HEK293 (cell line): ENCODE measurements at regions not wholly inside any gene's neighbourhood (a gene's known extent, or its start where the extent isn't known, plus 50 kb on each side); places are given as distances from the start of the nearest gene placed in this dataset.
A peak's percentile ranks its signal among the peaks of the same experiment; 100 is the strongest.

ENCODE experiments used
- CTCF ChIA-PET: fragments of 350-600 bp; formaldehyde crosslinking; extraction: SDS; loops from one replicate; lab custom pipeline; 2021; ENCODE audit warnings: antibody characterized with exemption; lab: Yijun Ruan, JAX
- POLR2A ChIA-PET: fragments of 300-600 bp; formaldehyde crosslinking; extraction: SDS; loops from one replicate; lab custom pipeline; 2020; ENCODE audit warnings: antibody characterized with exemption, inconsistent platforms; lab: Yijun Ruan, JAX
- H3K27ac ChIP-seq: fragments of 200-500 bp; sonication (Bioruptor generic); 2 replicates; pipeline ENCODE4 v1.5.1; 2014; ENCODE audit warnings: low read depth, low read length, control low read depth, inconsistent platforms; ENCODE audit errors: extremely low read depth
- H3K36me3 ChIP-seq, 2 experiments: fragments of 200-500 bp in 1 of 2; sonication (Bioruptor generic) in 1 of 2; 1 replicate in 1 of 2; 2 replicates in 1 of 2; pipeline ENCODE4 v1.5.1; 2014 to 2017; ENCODE audit warnings: inconsistent platforms in 2 of 2, low read length in 2 of 2; ENCODE audit not compliant: control insufficient read depth in 2 of 2, insufficient read depth in 1 of 2
- H3K4me1 ChIP-seq: fragments of 200-500 bp; sonication (Bioruptor generic); 2 replicates; pipeline ENCODE4 v1.5.1; 2014; ENCODE audit warnings: mild to moderate bottlenecking, low read length, inconsistent platforms; ENCODE audit not compliant: control insufficient read depth, insufficient read depth
- H3K4me3 ChIP-seq: 2 replicates; pipeline ENCODE4 v1.5.1; 2011; ENCODE audit warnings: low read depth, mild to moderate bottlenecking, control low read depth, low read length, moderate library complexity
- H3K9me3 ChIP-seq: fragments of 200-500 bp; sonication (Bioruptor generic); 2 replicates; pipeline ENCODE4 v1.5.1; 2014; ENCODE audit warnings: low read depth, low read length, inconsistent platforms; ENCODE audit not compliant: control insufficient read depth, insufficient read depth
- GLIS2 ChIP-seq: fragments of 450-650 bp; formaldehyde crosslinking; IDR thresholded peaks from 2 replicates; pipeline ENCODE4 v1.5.1; 2016; ENCODE audit warnings: missing biosample characterization, missing genetic modification characterization
- HOXC10 ChIP-seq: sonication (generic); formaldehyde crosslinking; IDR thresholded peaks from 2 replicates; pipeline ENCODE4 v1.8.1; 2023; ENCODE audit warnings: mild to moderate bottlenecking, missing genetic modification reagents
- SETDB1 ChIP-seq: IDR thresholded peaks from one replicate; pipeline ENCODE4 v1.6.1; 2017; ENCODE audit warnings: mild to moderate bottlenecking, low read length, moderate library complexity, mixed read lengths; ENCODE audit not compliant: insufficient read length
- SP3 ChIP-seq: fragments of 450-650 bp; formaldehyde crosslinking; IDR thresholded peaks from 2 replicates; pipeline ENCODE4 v1.5.1; 2016; ENCODE audit warnings: missing biosample characterization, missing genetic modification characterization
- SP7 ChIP-seq: fragments of 450-650 bp; formaldehyde crosslinking; IDR thresholded peaks from 2 replicates; pipeline ENCODE4 v1.5.1; 2016; ENCODE audit warnings: missing biosample characterization, missing genetic modification characterization
- TRIM28 ChIP-seq: IDR thresholded peaks from 2 replicates; pipeline ENCODE4 v1.6.1; 2011; ENCODE audit warnings: low read length, control low read depth, borderline replicate concordance
- ZBTB20 ChIP-seq: fragments of 450-650 bp; formaldehyde crosslinking; IDR thresholded peaks from 2 replicates; pipeline ENCODE4 v1.5.1; 2016; ENCODE audit warnings: missing biosample characterization, missing genetic modification characterization
- ZNF558 ChIP-seq: fragments of 450-650 bp; formaldehyde crosslinking; IDR thresholded peaks from 2 replicates; pipeline ENCODE4 v1.5.1; 2016; ENCODE audit warnings: missing biosample characterization, missing genetic modification characterization
- ZNF600 ChIP-seq: fragments of 450-650 bp; formaldehyde crosslinking; IDR thresholded peaks from 2 replicates; pipeline ENCODE4 v1.5.1; 2016; ENCODE audit warnings: missing biosample characterization, missing genetic modification characterization
- ZNF626 ChIP-seq: fragments of 450-650 bp; sonication (Bioruptor Pico); formaldehyde crosslinking; IDR thresholded peaks from 2 replicates; pipeline ENCODE4 v1.5.1; 2018; ENCODE audit warnings: missing biosample characterization, missing genetic modification characterization, inconsistent platforms
- ZNF677 ChIP-seq: fragments of 450-650 bp; IDR thresholded peaks from 2 replicates; pipeline ENCODE4 v1.5.0; 2018; ENCODE audit warnings: missing biosample characterization, mild to moderate bottlenecking, missing genetic modification characterization, moderate library complexity
- TF ChIP-seq, protein P1 (sequence below): fragments of 450-650 bp; formaldehyde crosslinking; IDR thresholded peaks from 2 replicates; pipeline ENCODE4 v1.5.1; 2017; ENCODE audit warnings: missing biosample characterization, mild to moderate bottlenecking, missing genetic modification characterization, moderate library complexity
- TF ChIP-seq, protein P2 (sequence below): fragments of 450-650 bp; formaldehyde crosslinking; IDR thresholded peaks from 2 replicates; pipeline ENCODE4 v1.5.1; 2016; ENCODE audit warnings: missing biosample characterization, missing genetic modification characterization, borderline replicate concordance
- TF ChIP-seq, protein P3 (sequence below): fragments of 450-650 bp; formaldehyde crosslinking; IDR thresholded peaks from 2 replicates; pipeline ENCODE4 v1.5.1; 2016; ENCODE audit warnings: missing biosample characterization, missing genetic modification characterization
- TF ChIP-seq, protein P4 (sequence below): fragments of 450-650 bp; formaldehyde crosslinking; IDR thresholded peaks from 2 replicates; pipeline ENCODE4 v1.5.1; 2017; ENCODE audit warnings: missing biosample characterization, missing genetic modification characterization

DNA sequence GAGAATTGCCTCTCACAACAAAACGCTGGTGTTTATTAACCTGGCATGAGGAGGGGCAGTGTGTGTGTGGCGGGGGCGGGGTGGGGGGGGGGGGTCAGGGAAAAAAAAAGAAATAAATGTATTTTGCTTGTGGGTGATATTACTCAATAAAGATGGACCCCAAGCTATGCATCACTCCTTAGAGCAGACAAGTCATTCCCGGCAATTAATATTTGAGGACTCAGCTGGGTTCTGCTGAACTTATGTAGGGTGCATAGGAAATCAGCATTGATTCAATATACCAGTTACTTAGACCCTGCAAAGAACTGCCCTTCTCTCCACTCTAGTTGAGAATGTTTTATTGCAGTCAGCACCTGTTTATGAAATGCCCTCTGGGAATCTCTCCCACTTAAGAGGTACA lies 206.2 kb upstream of the MAF start:
- Histone ChIP-seq H3K9me3 (no peaks in the 10 kb centered on the region), H3K36me3 (no peaks in the 10 kb centered on the region), H3K4me3 (no peak overlapping the region), H3K4me1 (no peaks in the 10 kb centered on the region), H3K27ac (no peak overlapping the region)
- ChIA-PET POLR2A (interaction anchor here (0.6 to 0.7 kb wide), 2 partner anchors 837 to 964 kb away, joined by 4 read pairs; no protein-coding TSS in a partner anchor), CTCF (no interaction called here)
- no peak for TF ChIP-seq ZNF677 (tag by site-specific recombination)
- no peak for TF ChIP-seq SP3 (tag by site-specific recombination)
- no peak for TF ChIP-seq HOXC10 (CRISPR knock-in tag)
- TF ChIP-seq ZBTB20 (tag by site-specific recombination): no peak
- no peak for TF ChIP-seq GLIS2
- TF ChIP-seq, protein P1, sequence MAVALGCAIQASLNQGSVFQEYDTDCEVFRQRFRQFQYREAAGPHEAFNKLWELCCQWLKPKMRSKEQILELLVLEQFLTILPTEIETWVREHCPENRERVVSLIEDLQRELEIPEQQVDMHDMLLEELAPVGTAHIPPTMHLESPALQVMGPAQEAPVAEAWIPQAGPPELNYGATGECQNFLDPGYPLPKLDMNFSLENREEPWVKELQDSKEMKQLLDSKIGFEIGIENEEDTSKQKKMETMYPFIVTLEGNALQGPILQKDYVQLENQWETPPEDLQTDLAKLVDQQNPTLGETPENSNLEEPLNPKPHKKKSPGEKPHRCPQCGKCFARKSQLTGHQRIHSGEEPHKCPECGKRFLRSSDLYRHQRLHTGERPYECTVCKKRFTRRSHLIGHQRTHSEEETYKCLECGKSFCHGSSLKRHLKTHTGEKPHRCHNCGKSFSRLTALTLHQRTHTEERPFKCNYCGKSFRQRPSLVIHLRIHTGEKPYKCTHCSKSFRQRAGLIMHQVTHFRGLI (tag by site-specific recombination): no peak
- TF ChIP-seq ZNF558: no peak
- TF ChIP-seq, protein P2, sequence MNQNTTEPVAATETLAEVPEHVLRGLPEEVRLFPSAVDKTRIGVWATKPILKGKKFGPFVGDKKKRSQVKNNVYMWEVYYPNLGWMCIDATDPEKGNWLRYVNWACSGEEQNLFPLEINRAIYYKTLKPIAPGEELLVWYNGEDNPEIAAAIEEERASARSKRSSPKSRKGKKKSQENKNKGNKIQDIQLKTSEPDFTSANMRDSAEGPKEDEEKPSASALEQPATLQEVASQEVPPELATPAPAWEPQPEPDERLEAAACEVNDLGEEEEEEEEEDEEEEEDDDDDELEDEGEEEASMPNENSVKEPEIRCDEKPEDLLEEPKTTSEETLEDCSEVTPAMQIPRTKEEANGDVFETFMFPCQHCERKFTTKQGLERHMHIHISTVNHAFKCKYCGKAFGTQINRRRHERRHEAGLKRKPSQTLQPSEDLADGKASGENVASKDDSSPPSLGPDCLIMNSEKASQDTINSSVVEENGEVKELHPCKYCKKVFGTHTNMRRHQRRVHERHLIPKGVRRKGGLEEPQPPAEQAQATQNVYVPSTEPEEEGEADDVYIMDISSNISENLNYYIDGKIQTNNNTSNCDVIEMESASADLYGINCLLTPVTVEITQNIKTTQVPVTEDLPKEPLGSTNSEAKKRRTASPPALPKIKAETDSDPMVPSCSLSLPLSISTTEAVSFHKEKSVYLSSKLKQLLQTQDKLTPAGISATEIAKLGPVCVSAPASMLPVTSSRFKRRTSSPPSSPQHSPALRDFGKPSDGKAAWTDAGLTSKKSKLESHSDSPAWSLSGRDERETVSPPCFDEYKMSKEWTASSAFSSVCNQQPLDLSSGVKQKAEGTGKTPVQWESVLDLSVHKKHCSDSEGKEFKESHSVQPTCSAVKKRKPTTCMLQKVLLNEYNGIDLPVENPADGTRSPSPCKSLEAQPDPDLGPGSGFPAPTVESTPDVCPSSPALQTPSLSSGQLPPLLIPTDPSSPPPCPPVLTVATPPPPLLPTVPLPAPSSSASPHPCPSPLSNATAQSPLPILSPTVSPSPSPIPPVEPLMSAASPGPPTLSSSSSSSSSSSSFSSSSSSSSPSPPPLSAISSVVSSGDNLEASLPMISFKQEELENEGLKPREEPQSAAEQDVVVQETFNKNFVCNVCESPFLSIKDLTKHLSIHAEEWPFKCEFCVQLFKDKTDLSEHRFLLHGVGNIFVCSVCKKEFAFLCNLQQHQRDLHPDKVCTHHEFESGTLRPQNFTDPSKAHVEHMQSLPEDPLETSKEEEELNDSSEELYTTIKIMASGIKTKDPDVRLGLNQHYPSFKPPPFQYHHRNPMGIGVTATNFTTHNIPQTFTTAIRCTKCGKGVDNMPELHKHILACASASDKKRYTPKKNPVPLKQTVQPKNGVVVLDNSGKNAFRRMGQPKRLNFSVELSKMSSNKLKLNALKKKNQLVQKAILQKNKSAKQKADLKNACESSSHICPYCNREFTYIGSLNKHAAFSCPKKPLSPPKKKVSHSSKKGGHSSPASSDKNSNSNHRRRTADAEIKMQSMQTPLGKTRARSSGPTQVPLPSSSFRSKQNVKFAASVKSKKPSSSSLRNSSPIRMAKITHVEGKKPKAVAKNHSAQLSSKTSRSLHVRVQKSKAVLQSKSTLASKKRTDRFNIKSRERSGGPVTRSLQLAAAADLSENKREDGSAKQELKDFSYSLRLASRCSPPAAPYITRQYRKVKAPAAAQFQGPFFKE (tag by site-specific recombination): no peak

DNA sequence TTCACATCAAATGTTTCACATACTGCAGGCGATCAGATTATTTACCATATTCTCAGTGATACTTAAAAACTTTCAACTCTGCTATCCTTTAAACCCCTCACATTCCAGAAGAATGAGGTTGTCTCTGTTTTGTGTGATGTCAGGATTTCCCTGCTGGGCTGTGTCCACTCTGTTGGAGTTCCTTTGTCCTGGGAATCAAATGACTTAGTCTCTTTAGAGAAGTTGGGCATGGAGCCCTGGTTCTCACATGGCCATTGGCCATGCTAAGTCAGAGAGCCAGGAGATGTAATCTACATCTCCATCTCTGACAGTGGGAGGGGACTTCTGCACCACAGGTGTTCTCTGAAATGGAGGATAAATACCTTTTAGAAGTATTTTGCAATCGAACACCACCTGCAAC lies 205.1 kb upstream of the MAF start:
- Histone ChIP-seq H3K4me1 (no peaks in the 10 kb centered on the region), H3K27ac (no peak overlapping the region), H3K9me3 (no peaks in the 10 kb centered on the region), H3K4me3 (no peak overlapping the region), H3K36me3 (no peaks in the 10 kb centered on the region)
- ChIA-PET POLR2A (no interaction called here), CTCF (no interaction called here)
- no peak for TF ChIP-seq ZNF600 (tag by site-specific recombination)
- TF ChIP-seq, protein P3, sequence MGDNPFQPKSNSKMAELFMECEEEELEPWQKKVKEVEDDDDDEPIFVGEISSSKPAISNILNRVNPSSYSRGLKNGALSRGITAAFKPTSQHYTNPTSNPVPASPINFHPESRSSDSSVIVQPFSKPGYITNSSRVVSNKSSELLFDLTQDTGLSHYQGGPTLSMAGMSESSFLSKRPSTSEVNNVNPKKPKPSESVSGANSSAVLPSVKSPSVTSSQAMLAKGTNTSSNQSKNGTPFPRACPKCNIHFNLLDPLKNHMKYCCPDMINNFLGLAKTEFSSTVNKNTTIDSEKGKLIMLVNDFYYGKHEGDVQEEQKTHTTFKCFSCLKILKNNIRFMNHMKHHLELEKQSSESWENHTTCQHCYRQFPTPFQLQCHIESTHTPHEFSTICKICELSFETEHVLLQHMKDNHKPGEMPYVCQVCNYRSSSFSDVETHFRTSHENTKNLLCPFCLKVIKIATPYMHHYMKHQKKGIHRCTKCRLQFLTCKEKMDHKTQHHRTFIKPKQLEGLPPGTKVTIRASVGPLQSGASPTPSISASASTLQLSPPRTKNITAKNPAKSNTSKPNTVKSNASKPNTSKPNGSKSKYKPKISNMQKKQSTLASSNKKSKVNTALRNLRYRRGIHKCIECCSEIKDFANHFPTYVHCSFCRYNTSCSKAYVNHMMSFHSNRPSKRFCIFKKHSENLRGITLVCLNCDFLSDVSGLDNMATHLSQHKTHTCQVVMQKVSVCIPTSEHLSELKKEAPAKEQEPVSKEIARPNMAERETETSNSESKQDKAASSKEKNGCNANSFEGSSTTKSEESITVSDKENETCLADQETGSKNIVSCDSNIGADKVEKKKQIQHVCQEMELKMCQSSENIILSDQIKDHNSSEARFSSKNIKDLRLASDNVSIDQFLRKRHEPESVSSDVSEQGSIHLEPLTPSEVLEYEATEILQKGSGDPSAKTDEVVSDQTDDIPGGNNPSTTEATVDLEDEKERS: no peak

DNA sequence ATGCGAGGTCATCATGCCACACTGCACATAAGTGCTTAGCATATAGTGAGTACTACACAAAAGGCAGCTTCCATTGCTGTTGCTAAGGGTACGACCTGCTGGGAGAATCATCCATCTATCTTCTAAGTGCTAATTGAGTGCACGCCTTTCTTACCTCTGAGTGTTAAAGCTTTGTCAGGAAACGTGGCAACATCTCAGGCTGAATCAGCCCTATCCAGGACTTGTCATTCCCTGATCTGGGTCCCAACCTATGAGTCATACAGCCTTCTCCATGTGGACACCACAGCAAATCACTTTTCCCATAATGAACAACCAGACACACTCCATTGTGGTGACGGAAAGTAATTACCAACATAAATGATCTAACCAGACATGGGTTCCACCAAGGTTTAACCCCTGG lies 201.1 kb upstream of the MAF start:
- CTCF ChIA-PET: no interaction called here
- H3K4me1 ChIP-seq: no peaks in the 10 kb centered on the region
- POLR2A ChIA-PET: no interaction called here
- no peak overlapping the region for H3K4me3 ChIP-seq
- TF ChIP-seq SP7 (tag by site-specific recombination): peak; percentile 43
- TF ChIP-seq SETDB1: peak; percentile 48
- no peak for TF ChIP-seq ZNF626 (tag by site-specific recombination)
- TF ChIP-seq, protein P4, sequence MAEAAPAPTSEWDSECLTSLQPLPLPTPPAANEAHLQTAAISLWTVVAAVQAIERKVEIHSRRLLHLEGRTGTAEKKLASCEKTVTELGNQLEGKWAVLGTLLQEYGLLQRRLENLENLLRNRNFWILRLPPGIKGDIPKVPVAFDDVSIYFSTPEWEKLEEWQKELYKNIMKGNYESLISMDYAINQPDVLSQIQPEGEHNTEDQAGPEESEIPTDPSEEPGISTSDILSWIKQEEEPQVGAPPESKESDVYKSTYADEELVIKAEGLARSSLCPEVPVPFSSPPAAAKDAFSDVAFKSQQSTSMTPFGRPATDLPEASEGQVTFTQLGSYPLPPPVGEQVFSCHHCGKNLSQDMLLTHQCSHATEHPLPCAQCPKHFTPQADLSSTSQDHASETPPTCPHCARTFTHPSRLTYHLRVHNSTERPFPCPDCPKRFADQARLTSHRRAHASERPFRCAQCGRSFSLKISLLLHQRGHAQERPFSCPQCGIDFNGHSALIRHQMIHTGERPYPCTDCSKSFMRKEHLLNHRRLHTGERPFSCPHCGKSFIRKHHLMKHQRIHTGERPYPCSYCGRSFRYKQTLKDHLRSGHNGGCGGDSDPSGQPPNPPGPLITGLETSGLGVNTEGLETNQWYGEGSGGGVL (tag by site-specific recombination): no peak
- peak; percentile 54; the same call in 1 of the 2 replicates for TF ChIP-seq TRIM28
- no peak overlapping the region for H3K27ac ChIP-seq
- H3K9me3 ChIP-seq: no peaks in the 10 kb centered on the region
- H3K36me3 ChIP-seq: no peaks in the 10 kb centered on the region
